Esophagus muscularis mucosa (tissue), 3 donors: ENCODE measurements at regions not wholly inside any gene's neighbourhood (a gene's known extent, or its start where the extent isn't known, plus 50 kb on each side); places are given as distances from the start of the nearest gene placed in this dataset.

Experiments used
- CTCF ChIP-seq, 3 experiments: fragments of 200-600 bp in 2 of 3; fragments of 450-650 bp in 1 of 3; sonication (generic) in 2 of 3; IDR thresholded peaks; one replicate each; pipeline ENCODE4 v1.5.1; 2017 to 2019; ENCODE audit warnings: antibody characterized with exemption in 3 of 3, mild to moderate bottlenecking in 2 of 3, moderate library complexity in 1 of 3
- POLR2A ChIP-seq: fragments of 450-650 bp; IDR thresholded peaks from one replicate; pipeline ENCODE4 v1.6.1; 2017; ENCODE audit warnings: antibody characterized with exemption, moderate library complexity, mild to moderate bottlenecking, low read depth
- POLR2AphosphoS5 ChIP-seq, 2 donors: sonication (generic); formaldehyde crosslinking; IDR thresholded peaks; one replicate each; pipeline ENCODE4 v1.6.1; 2017; ENCODE audit warnings: antibody characterized with exemption in 2 of 2

DNA sequence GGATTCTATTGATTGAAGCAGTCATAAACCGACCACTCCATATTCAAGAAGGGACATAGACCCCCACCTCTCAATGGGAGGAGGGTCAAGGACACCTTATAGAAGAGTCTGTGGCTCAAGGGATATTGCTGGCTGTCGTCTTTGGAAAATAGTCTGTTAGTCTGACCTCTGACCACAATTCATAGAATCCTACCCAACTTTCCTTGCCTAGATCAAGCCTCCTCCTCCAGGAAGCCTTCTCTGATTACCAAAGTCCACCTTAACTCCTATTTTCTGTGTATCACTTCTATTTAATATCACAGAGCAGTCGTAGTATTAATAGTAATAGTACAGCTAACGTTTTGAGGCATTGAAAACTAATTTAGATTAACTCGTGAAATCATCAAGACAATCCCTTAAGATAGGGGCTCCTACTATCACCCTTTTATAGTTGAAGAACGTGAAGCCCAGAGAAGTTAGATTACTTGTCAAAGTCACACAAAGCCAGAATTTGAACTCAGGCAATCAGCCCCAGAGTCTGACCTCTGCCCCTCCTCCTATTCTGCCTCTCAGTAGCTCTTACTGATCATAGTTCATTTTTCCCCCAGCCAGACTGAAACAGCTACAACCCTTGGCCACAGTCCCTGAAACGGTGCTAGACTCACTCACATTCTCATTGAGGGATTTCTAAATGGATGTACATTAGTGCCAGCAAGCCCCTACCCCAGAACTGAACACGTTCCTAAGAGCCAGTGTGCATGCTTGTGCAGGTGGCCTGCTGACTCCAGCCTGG, 636.6 kb downstream of the MID1IP1 start:
- no peak for TF ChIP-seq CTCF (IDR thresholded peaks at IDR 0.05)
- TF ChIP-seq POLR2A, result no peak
- TF ChIP-seq POLR2AphosphoS5 (IDR thresholded peaks at IDR 0.05), result no peak
